Ascending aorta (tissue), 2 donors: ENCODE measurements at regions not wholly inside any gene's neighbourhood (a gene's known extent, or its start where the extent isn't known, plus 50 kb on each side); places are given as distances from the start of the nearest gene placed in this dataset.

Experiments
- DNase-seq, 2 donors: peaks; one replicate each; pipeline ENCODE4 v3.0.0-alpha.2; 2019; ENCODE audit warnings: low spot score in 2 of 2
- H3K27ac ChIP-seq, 2 donors: fragments of 200-600 bp; sonication (generic); one replicate each; pipeline ENCODE4 v1.5.1; 2016 to 2017; ENCODE audit warnings: mild to moderate bottlenecking in 1 of 2
- H3K27me3 ChIP-seq: fragments of 200-600 bp; sonication (generic); one replicate; pipeline ENCODE4 v1.5.1; 2017
- H3K36me3 ChIP-seq, 2 donors: fragments of 200-600 bp; sonication (generic); one replicate each; pipeline ENCODE4 v1.5.1; 2016
- H3K4me1 ChIP-seq, 2 donors: fragments of 200-600 bp; sonication (generic); one replicate each; pipeline ENCODE4 v1.5.1; 2016 to 2017; ENCODE audit warnings: mild to moderate bottlenecking in 1 of 2
- H3K4me3 ChIP-seq, 2 donors: fragments of 200-600 bp; sonication (generic); one replicate each; pipeline ENCODE4 v1.5.1; 2016 to 2017; ENCODE audit warnings: mild to moderate bottlenecking in 1 of 2
- H3K9me3 ChIP-seq, 2 donors: fragments of 200-600 bp; sonication (generic); one replicate each; pipeline ENCODE4 v1.5.1; 2016
- CTCF ChIP-seq, 3 experiments: fragments of 200-600 bp in 2 of 3; fragments of 450-650 bp in 1 of 3; sonication (generic) in 2 of 3; IDR thresholded peaks; one replicate each; pipeline ENCODE4 v1.5.1; 2016 to 2019; ENCODE audit warnings: antibody characterized with exemption in 3 of 3, mild to moderate bottlenecking in 1 of 3, moderate library complexity in 1 of 3
- intact Hi-C: fragments of 100-400 bp; cut with DNase I; formaldehyde crosslinking; loops from one replicate; pipeline ENCODE4 v1.15.1; 2023

- Histone ChIP-seq H3K4me3 (no peak overlapping the region), H3K4me1 (no peaks in the 10 kb centered on the region), H3K27ac (no peak overlapping the region), H3K36me3 (no peaks in the 10 kb centered on the region), H3K27me3 (no peaks in the 10 kb centered on the region), H3K9me3 (no peaks in the 10 kb centered on the region)
- intact Hi-C loops, result no loop called here
- no peak for DNase-seq
- TF ChIP-seq CTCF (IDR thresholded peaks at IDR 0.05), result no peak
These were observed 65.5 kb downstream of the SYF2 start for GRCh38 chr1:25166847-25167246.

GRCh38 chr1:25163986-25164385 lies 68.3 kb downstream of the SYF2 start:
- no peak overlapping the region for H3K4me3 ChIP-seq
- H3K27me3 ChIP-seq, result no peaks in the 10 kb centered on the region
- H3K4me1 ChIP-seq, result no peaks in the 10 kb centered on the region
- intact Hi-C loops, result no loop called here
- H3K27ac ChIP-seq, result no peak overlapping the region
- TF ChIP-seq CTCF (IDR thresholded peaks at IDR 0.05), result no peak
- no peak for DNase-seq
- H3K36me3 ChIP-seq, result no peaks in the 10 kb centered on the region
- H3K9me3 ChIP-seq, result no peaks in the 10 kb centered on the region

- H3K9me3 ChIP-seq, result no peaks in the 10 kb centered on the region
- no peaks in the 10 kb centered on the region for H3K36me3 ChIP-seq
- intact Hi-C loops, result no loop called here
- H3K27me3 ChIP-seq, result no peaks in the 10 kb centered on the region
- H3K4me3 ChIP-seq, result no peak overlapping the region
- H3K4me1 ChIP-seq, result no peaks in the 10 kb centered on the region
- DNase-seq, result no peak
- TF ChIP-seq CTCF (IDR thresholded peaks at IDR 0.05), result no peak
- H3K27ac ChIP-seq, result no peak overlapping the region
These were observed 70.3 kb downstream of the SYF2 start for GRCh38 chr1:25161981-25162380.

DNA sequence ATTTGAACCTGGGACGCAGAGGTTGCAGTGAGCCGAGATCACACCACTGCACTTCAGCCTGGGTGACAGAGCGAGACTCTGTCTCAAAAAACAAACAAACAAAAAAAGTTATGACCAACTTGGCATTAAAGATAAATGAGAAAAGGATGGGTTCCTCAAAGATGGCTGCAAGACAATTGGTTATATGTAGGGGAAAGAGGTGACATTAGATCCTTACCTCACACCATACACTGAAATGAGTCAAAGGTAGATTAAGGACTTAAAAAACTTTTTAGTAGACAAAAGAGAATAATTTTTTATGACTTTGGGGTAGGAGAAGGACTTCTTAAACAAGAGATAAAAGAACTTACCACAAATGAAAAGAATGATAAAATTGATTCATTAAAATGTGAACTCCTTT lies 74.5 kb downstream of the SYF2 start:
- H3K27ac ChIP-seq, result no peak overlapping the region
- H3K9me3 ChIP-seq, result peaks cover 0 to 5% of the 10 kb centered on the region in 2 donors
- intact Hi-C loops, result no loop called here
- TF ChIP-seq CTCF (IDR thresholded peaks at IDR 0.05), result no peak
- H3K4me1 ChIP-seq, result no peaks in the 10 kb centered on the region
- DNase-seq, result no peak
- no peak overlapping the region for H3K4me3 ChIP-seq
- no peaks in the 10 kb centered on the region for H3K27me3 ChIP-seq
- H3K36me3 ChIP-seq, result no peaks in the 10 kb centered on the region

DNA sequence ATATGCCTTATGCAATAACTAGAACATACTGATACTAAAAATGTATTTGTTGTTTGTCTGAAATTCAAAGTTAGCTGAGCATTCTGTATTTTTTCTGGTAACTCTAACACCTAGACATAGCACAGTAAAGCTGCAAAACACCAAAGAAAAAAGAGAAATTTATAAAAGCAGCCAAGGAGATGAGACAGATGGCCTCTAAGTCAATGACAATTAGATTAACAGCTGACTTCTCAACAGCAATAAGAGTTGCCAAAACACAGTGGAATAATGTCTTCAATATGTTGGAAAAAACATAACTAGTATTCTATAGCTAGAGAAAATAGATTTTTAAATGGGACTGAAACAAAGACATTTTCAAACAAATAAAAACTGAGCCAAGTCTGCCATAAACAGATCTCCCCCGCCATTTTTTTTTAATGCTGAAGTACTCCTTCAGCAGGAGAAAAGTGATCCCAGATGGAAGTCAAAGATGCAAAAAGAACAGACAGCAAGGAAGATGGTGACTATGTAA lies 81.3 kb downstream of the SYF2 start:
- intact Hi-C loops, result no loop called here
- Histone ChIP-seq H3K27ac (no peak overlapping the region), H3K4me3 (no peak overlapping the region), H3K9me3 (peaks cover 0 to 5% of the 10 kb centered on the region in 2 donors), H3K27me3 (no peaks in the 10 kb centered on the region), H3K36me3 (no peaks in the 10 kb centered on the region), H3K4me1 (no peaks in the 10 kb centered on the region)
- DNase-seq, result no peak
- TF ChIP-seq CTCF (IDR thresholded peaks at IDR 0.05), result no peak

DNA sequence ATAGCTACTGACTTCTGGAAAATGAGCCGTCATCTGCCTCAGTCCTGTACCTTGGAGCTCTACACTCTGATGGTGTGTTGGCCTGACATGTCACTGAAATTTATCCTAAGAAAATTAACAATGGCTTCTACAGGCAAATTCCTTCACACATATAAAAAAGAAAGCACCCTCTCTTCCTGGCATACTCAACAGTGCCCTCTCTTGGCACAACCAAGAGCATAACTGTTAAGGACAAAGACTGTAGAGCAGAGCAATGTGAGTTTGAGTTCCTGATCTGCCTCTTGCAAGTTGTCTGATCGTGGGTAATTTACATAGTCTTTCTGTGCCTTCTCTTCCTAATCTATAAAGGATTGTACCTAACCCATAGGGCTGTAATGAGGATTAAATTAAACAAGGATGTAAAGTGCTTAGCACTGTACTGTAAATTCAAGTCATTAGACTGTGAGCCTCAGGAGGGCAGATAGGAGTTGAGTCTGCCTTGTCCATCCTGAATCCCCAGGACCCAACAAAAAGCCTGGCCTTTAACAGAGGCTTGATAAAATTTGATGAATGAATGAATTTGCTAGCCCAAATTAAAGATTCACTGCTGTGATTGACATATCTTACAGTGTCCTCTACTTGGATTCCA lies 83.5 kb downstream of the SYF2 start:
- DNase-seq, result no peak
- peak in 1 of 3 experiments; percentile 5 for TF ChIP-seq CTCF (IDR thresholded peaks at IDR 0.05)
- no peaks in the 10 kb centered on the region for H3K9me3 ChIP-seq
- no peak overlapping the region for H3K4me3 ChIP-seq
- H3K27me3 ChIP-seq, result no peaks in the 10 kb centered on the region
- no peaks in the 10 kb centered on the region for H3K36me3 ChIP-seq
- no peaks in the 10 kb centered on the region for H3K4me1 ChIP-seq
- no peak overlapping the region for H3K27ac ChIP-seq
- intact Hi-C loops, result no loop called here
